H1 (cell line): ENCODE measurements at regions not wholly inside any gene's neighbourhood (a gene's known extent, or its start where the extent isn't known, plus 50 kb on each side); places are given as distances from the start of the nearest gene placed in this dataset.

ENCODE experiments used
- ATF2 ChIP-seq: IDR thresholded peaks from 2 replicates; pipeline ENCODE4 v1.6.1; 2012; ENCODE audit warnings: low read length, inconsistent platforms
- CHD7 ChIP-seq: fragments of 300-600 bp; sonication (generic); IDR thresholded peaks from 2 replicates; pipeline ENCODE4 v1.7.1; 2012; ENCODE audit warnings: low read length, moderate library complexity, mild to moderate bottlenecking, inconsistent platforms; ENCODE audit not compliant: insufficient replicate concordance
- CREB1 ChIP-seq: IDR thresholded peaks from 2 replicates; pipeline ENCODE4 v1.6.1; 2012; ENCODE audit warnings: inconsistent platforms
- MAX ChIP-seq: IDR thresholded peaks from 2 replicates; pipeline ENCODE4 v1.6.1; 2012; ENCODE audit warnings: inconsistent platforms
- NANOG ChIP-seq: IDR thresholded peaks from 2 replicates; pipeline ENCODE4 v1.6.1; 2011; ENCODE audit warnings: low read length, low read depth, mild to moderate bottlenecking, inconsistent platforms; ENCODE audit not compliant: insufficient read depth, poor library complexity, severe bottlenecking
- POLR2A ChIP-seq, 2 experiments: IDR thresholded peaks; 1 replicate in 1 of 2; 2 replicates in 1 of 2; pipeline ENCODE4 v1.6.1; 2011; ENCODE audit warnings: low read depth in 2 of 2, low read length in 2 of 2, mild to moderate bottlenecking in 2 of 2; ENCODE audit errors: control extremely low read depth in 1 of 2
- POLR2AphosphoS5 ChIP-seq: IDR thresholded peaks from 2 replicates; pipeline ENCODE4 v1.6.1; 2011; ENCODE audit warnings: low read depth, low read length
- RXRA ChIP-seq: IDR thresholded peaks from 2 replicates; pipeline ENCODE4 v1.6.1; 2011; ENCODE audit warnings: low read depth, mild to moderate bottlenecking, low read length, moderate library complexity; ENCODE audit not compliant: insufficient read depth
- ZNF274 ChIP-seq: IDR thresholded peaks from 2 replicates; pipeline ENCODE4 v1.7.0; 2012; ENCODE audit warnings: low read length, borderline replicate concordance; ENCODE audit errors: extremely low read depth

- no peak for TF ChIP-seq MAX
- no peak for TF ChIP-seq CREB1
- TF ChIP-seq NANOG: no peak
- no peak for TF ChIP-seq ZNF274
- no peak for TF ChIP-seq ATF2
- no peak for TF ChIP-seq POLR2A (IDR thresholded peaks at IDR 0.05; ENCODE audit: control extremely low read depth in 1 of 2, low read depth in 2 of 2, low read length in 2 of 2)
- no peak for TF ChIP-seq CHD7
- no peak for TF ChIP-seq RXRA
- no peak for TF ChIP-seq POLR2AphosphoS5
Observed at GRCh38 chr5:167777746-167778145, 513.7 kb upstream of the WWC1 start.
